Trophoblast cell (in vitro differentiated cells and primary cell): ENCODE measurements at regions not wholly inside any gene's neighbourhood (a gene's known extent, or its start where the extent isn't known, plus 50 kb on each side); places are given as distances from the start of the nearest gene placed in this dataset.

ENCODE experiments used
- DNase-seq, 2 donors: peaks; one replicate each; pipeline ENCODE4 v3.0.0-alpha.2; 2016
- H2AFZ ChIP-seq: 2 replicates; pipeline ENCODE4 v1.6.1; 2013; ENCODE audit warnings: low read length, moderate library complexity, mild to moderate bottlenecking; ENCODE audit not compliant: insufficient read depth, poor library complexity
- H2AK5ac ChIP-seq: 2 replicates; pipeline ENCODE4 v1.6.1; 2013; ENCODE audit warnings: mild to moderate bottlenecking, low read length
- H2BK120ac ChIP-seq: 2 replicates; pipeline ENCODE4 v1.6.1; 2013; ENCODE audit warnings: low read length, mild to moderate bottlenecking, moderate library complexity; ENCODE audit not compliant: insufficient read depth, poor library complexity
- H2BK12ac ChIP-seq: 2 replicates; pipeline ENCODE4 v1.6.1; 2013; ENCODE audit warnings: mild to moderate bottlenecking, low read length, moderate library complexity
- H2BK5ac ChIP-seq: 2 replicates; pipeline ENCODE4 v1.6.1; 2013; ENCODE audit warnings: low read length, low read depth, moderate library complexity, mild to moderate bottlenecking; ENCODE audit not compliant: poor library complexity
- H3K14ac ChIP-seq: 2 replicates; pipeline ENCODE4 v1.6.1; 2013; ENCODE audit warnings: mild to moderate bottlenecking, low read length
- H3K18ac ChIP-seq: 2 replicates; pipeline ENCODE4 v1.6.1; 2013; ENCODE audit warnings: mild to moderate bottlenecking, low read length
- H3K23ac ChIP-seq: 2 replicates; pipeline ENCODE4 v1.6.1; 2013; ENCODE audit warnings: low read length
- H3K27ac ChIP-seq: 2 replicates; pipeline ENCODE4 v1.5.1; 2013; ENCODE audit warnings: low read depth, mild to moderate bottlenecking, inconsistent platforms, low read length, moderate library complexity
- H3K27me3 ChIP-seq: 2 replicates; pipeline ENCODE4 v1.6.1; 2013; ENCODE audit warnings: inconsistent platforms, mild to moderate bottlenecking, low read length, moderate library complexity; ENCODE audit not compliant: insufficient read depth
- H3K36me3 ChIP-seq, 2 experiments: 1 replicate in 1 of 2; 2 replicates in 1 of 2; pipeline ENCODE4 v1.6.1; 2013; ENCODE audit warnings: low read length in 2 of 2, mild to moderate bottlenecking in 2 of 2, moderate library complexity in 1 of 2; ENCODE audit not compliant: insufficient read depth in 2 of 2, control insufficient read depth in 1 of 2
- H3K4ac ChIP-seq: 2 replicates; pipeline ENCODE4 v1.6.1; 2013; ENCODE audit warnings: low read depth, mild to moderate bottlenecking, low read length, moderate library complexity
- H3K4me1 ChIP-seq, 2 experiments: 1 replicate in 1 of 2; 2 replicates in 1 of 2; pipeline ENCODE4 v1.6.1; 2013; ENCODE audit warnings: low read length in 2 of 2, mild to moderate bottlenecking in 2 of 2, moderate library complexity in 1 of 2; ENCODE audit not compliant: insufficient read depth in 2 of 2, control insufficient read depth in 1 of 2
- H3K4me2 ChIP-seq: 2 replicates; pipeline ENCODE4 v1.6.1; 2013; ENCODE audit warnings: inconsistent platforms, mild to moderate bottlenecking, low read length, moderate library complexity
- H3K4me3 ChIP-seq: 2 replicates; pipeline ENCODE4 v1.5.1; 2013; ENCODE audit warnings: mild to moderate bottlenecking, low read depth, low read length, inconsistent platforms
- H3K79me1 ChIP-seq: one replicate; pipeline ENCODE4 v1.6.1; 2013; ENCODE audit warnings: low read length
- H3K79me2 ChIP-seq: 2 replicates; pipeline ENCODE4 v1.6.1; 2013; ENCODE audit warnings: low read length, mild to moderate bottlenecking; ENCODE audit not compliant: control insufficient read depth, insufficient read depth, poor library complexity
- H3K9ac ChIP-seq: 2 replicates; pipeline ENCODE4 v1.6.1; 2013; ENCODE audit warnings: mild to moderate bottlenecking, low read length
- H3K9me3 ChIP-seq: 2 replicates; pipeline ENCODE4 v1.6.1; 2013; ENCODE audit warnings: low read depth, mild to moderate bottlenecking, control low read depth, inconsistent platforms, low read length; ENCODE audit not compliant: insufficient read depth
- H4K12ac ChIP-seq: 2 replicates; pipeline ENCODE4 v1.6.1; 2013; ENCODE audit warnings: low read depth, mild to moderate bottlenecking, low read length, moderate library complexity
- H4K8ac ChIP-seq: 2 replicates; pipeline ENCODE4 v1.6.1; 2013; ENCODE audit warnings: low read depth, mild to moderate bottlenecking, low read length, moderate library complexity
- H4K91ac ChIP-seq: one replicate; pipeline ENCODE4 v1.6.1; 2013; ENCODE audit warnings: low read depth, mild to moderate bottlenecking, low read length, moderate library complexity
- WGBS: extraction: QIAGEN DNeasy Blood & Tissue Kit; methylation state at CpG from one replicate; pipeline ENCODE4 v1.1.7; 2013; ENCODE audit warnings: missing lambda C conversion rate; ENCODE audit not compliant: insufficient read length, insufficient coverage; ENCODE audit errors: extremely low coverage; 5-methylcytosine and 5-hydroxymethylcytosine counted together

GRCh38 chr2:173432049-173432754 lies 77.5 kb downstream of the CDCA7 start:
- Histone ChIP-seq H2BK5ac (no peak overlapping the region), H3K4ac (no peak overlapping the region), H3K27ac (no peak overlapping the region), H4K12ac (no peak overlapping the region), H3K23ac (no peak overlapping the region), H3K79me1 (no peaks in the 10 kb centered on the region), H3K14ac (no peak overlapping the region), H2BK120ac (no peak overlapping the region), H2AFZ (no peak overlapping the region), H3K4me2 (no peak overlapping the region), H4K91ac (no peak overlapping the region), H3K9ac (no peak overlapping the region), H3K9me3 (no peaks in the 10 kb centered on the region), H2AK5ac (no peak overlapping the region), H2BK12ac (no peak overlapping the region), H3K4me3 (no peak overlapping the region), H4K8ac (no peak overlapping the region), H3K4me1 (peaks cover 2 to 5% of the 10 kb centered on the region in 2 experiments), H3K36me3 (no peaks in the 10 kb centered on the region), H3K79me2 (no peaks in the 10 kb centered on the region), H3K18ac (no peak overlapping the region), H3K27me3 (peaks cover 3% of the 10 kb centered on the region)
- WGBS: no CpG with 5 or more reads among the region's 7 CpGs
- no peak for DNase-seq

DNA sequence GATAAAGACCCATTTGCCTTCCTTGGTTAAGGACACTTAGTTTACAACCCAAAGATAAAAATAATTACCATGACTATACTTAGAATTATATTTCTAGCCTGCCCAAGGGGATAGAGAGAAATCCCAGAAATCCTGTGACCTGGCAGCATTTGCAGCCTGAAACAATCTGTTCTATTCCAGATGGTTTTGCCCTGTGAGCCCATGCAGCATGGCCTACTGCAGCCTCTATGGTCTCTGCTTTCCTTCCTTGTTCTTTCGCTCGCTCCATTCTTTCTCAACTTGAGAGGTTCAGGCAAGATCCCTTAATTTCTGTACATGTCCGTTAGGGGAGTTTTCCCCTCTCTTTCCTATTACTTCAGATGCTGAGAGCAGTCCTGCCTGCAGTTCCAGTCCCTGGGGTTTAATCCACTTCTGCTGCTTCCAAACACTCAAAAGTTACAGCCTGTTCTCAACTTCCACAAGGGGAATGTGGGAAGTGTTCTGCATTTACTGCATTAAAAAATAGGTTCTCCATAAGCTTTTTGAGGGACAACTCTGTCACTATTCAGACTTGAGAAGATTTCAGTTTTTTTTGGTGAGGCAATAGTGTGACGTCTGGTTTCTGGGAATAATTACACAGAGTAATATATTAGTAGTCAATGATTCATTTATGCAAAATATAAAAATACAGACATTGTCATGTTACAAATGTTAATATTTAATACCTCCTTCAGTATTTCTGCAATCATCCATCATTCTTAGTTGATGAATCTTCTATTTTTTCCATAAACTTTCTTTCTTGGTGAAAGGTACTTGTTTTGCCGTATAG lies 80.3 kb downstream of the CDCA7 start:
- H3K4me2 ChIP-seq: no peak overlapping the region
- no peak overlapping the region for H2AFZ ChIP-seq
- no peak overlapping the region for H3K23ac ChIP-seq
- H3K18ac ChIP-seq: no peak overlapping the region
- H2BK12ac ChIP-seq: no peak overlapping the region
- no peak overlapping the region for H4K8ac ChIP-seq
- no peak overlapping the region for H3K4me3 ChIP-seq
- H3K4me1 ChIP-seq: no peaks in the 10 kb centered on the region
- no peaks in the 10 kb centered on the region for H3K9me3 ChIP-seq
- no peak overlapping the region for H3K14ac ChIP-seq
- no peaks in the 10 kb centered on the region for H3K79me1 ChIP-seq
- no CpG with 5 or more reads among the region's 5 CpGs for WGBS
- H2BK5ac ChIP-seq: no peak overlapping the region
- peaks cover 3% of the 10 kb centered on the region for H3K27me3 ChIP-seq
- DNase-seq: no peak
- H2AK5ac ChIP-seq: no peak overlapping the region
- H3K27ac ChIP-seq: no peak overlapping the region
- no peak overlapping the region for H4K91ac ChIP-seq
- H3K79me2 ChIP-seq: no peaks in the 10 kb centered on the region
- H3K36me3 ChIP-seq: no peaks in the 10 kb centered on the region
- no peak overlapping the region for H2BK120ac ChIP-seq
- H3K9ac ChIP-seq: no peak overlapping the region
- H3K4ac ChIP-seq: no peak overlapping the region
- no peak overlapping the region for H4K12ac ChIP-seq

DNA sequence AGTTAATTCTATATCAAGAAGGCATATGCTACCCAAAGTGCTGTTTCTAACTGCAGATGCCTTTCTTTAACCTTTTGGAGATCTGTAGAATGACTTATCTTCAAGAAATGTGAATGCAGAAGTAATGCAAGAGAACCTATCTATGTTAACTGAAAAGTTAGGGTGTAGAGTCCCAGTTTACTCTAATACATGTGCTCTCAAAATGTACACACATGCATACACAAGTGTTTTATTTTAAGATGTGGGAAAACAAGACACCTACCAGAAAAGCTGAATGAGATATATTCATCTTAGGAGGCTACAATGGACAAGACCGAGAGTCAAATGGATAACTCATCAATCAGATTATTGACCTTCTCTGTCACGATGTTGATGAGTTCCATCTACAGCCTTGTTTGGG lies 80.9 kb downstream of the CDCA7 start:
- Histone ChIP-seq H3K4me1 (no peaks in the 10 kb centered on the region), H3K18ac (no peak overlapping the region), H4K91ac (no peak overlapping the region), H3K36me3 (no peaks in the 10 kb centered on the region), H3K27me3 (peaks cover 3% of the 10 kb centered on the region), H4K12ac (no peak overlapping the region), H3K79me2 (no peaks in the 10 kb centered on the region), H2AK5ac (no peak overlapping the region), H3K79me1 (no peaks in the 10 kb centered on the region), H2AFZ (no peak overlapping the region), H3K4me3 (no peak overlapping the region), H2BK12ac (no peak overlapping the region), H3K9me3 (no peaks in the 10 kb centered on the region), H3K4me2 (no peak overlapping the region), H2BK5ac (no peak overlapping the region), H3K14ac (no peak overlapping the region), H3K23ac (no peak overlapping the region), H3K9ac (no peak overlapping the region), H3K27ac (no peak overlapping the region), H4K8ac (no peak overlapping the region), H3K4ac (no peak overlapping the region), H2BK120ac (no peak overlapping the region)
- DNase-seq: no peak
- no CpG with 5 or more reads among the region's 2 CpGs for WGBS

DNA sequence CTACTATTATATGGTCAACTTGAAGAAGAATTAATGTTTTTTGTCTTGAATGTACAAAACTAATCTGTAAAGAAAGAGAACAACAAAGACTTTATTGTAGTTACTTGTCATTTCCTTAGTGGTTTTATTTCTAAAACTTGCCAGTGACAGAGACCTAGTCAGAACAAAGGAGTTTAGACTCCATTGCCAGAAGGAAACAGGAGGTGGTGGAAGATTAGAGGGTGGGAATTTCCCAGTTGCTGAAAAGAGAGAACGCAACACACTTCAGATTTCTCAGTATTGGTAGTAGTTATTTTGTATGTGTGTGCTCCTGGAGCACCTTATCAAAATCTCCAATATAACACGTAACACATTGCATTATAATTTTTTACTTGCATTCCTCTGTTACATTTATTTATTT lies 81.4 kb downstream of the CDCA7 start:
- Histone ChIP-seq H3K4ac (no peak overlapping the region), H3K79me2 (no peaks in the 10 kb centered on the region), H3K4me1 (no peaks in the 10 kb centered on the region), H2AFZ (no peak overlapping the region), H4K12ac (no peak overlapping the region), H3K23ac (no peak overlapping the region), H3K4me3 (no peak overlapping the region), H3K4me2 (no peak overlapping the region), H3K27ac (no peak overlapping the region), H3K36me3 (no peaks in the 10 kb centered on the region), H2BK12ac (no peak overlapping the region), H2AK5ac (no peak overlapping the region), H2BK120ac (no peak overlapping the region), H4K91ac (no peak overlapping the region), H3K18ac (no peak overlapping the region), H2BK5ac (no peak overlapping the region), H3K9me3 (no peaks in the 10 kb centered on the region), H4K8ac (no peak overlapping the region), H3K14ac (no peak overlapping the region), H3K9ac (no peak overlapping the region), H3K79me1 (no peaks in the 10 kb centered on the region), H3K27me3 (peaks cover 3% of the 10 kb centered on the region)
- no CpG with 5 or more reads among the region's 2 CpGs for WGBS
- DNase-seq: no peak
